Suprapubic skin (tissue), 4 donors: ENCODE measurements at regions not wholly inside any gene's neighbourhood (a gene's known extent, or its start where the extent isn't known, plus 50 kb on each side); places are given as distances from the start of the nearest gene placed in this dataset.

ENCODE experiments used
- DNase-seq, 2 donors: peaks; one replicate each; pipeline ENCODE4 v3.0.0-alpha.2; 2019; ENCODE audit warnings: low spot score in 2 of 2
- H3K27ac ChIP-seq: fragments of 200-600 bp; sonication (generic); one replicate; pipeline ENCODE4 v1.5.1; 2019
- H3K27me3 ChIP-seq: fragments of 200-600 bp; sonication (generic); one replicate; pipeline ENCODE4 v1.5.1; 2019
- H3K36me3 ChIP-seq: fragments of 200-600 bp; sonication (generic); one replicate; pipeline ENCODE4 v1.5.1; 2019
- H3K4me1 ChIP-seq: fragments of 200-600 bp; sonication (generic); one replicate; pipeline ENCODE4 v1.5.1; 2019
- H3K4me3 ChIP-seq: fragments of 200-600 bp; sonication (generic); one replicate; pipeline ENCODE4 v1.5.1; 2019; ENCODE audit warnings: mild to moderate bottlenecking
- H3K9me3 ChIP-seq: fragments of 200-600 bp; sonication (generic); one replicate; pipeline ENCODE4 v1.5.1; 2019
- CTCF ChIP-seq, 2 donors: fragments of 200-600 bp in 1 of 2; fragments of 450-650 bp in 1 of 2; sonication (generic) in 1 of 2; IDR thresholded peaks; one replicate each; pipeline ENCODE4 v1.5.1; 2016 to 2019; ENCODE audit warnings: antibody characterized with exemption in 2 of 2, mild to moderate bottlenecking in 1 of 2, moderate library complexity in 1 of 2
- EP300 ChIP-seq: sonication (generic); formaldehyde crosslinking; IDR thresholded peaks from one replicate; pipeline ENCODE4 v1.6.1; 2017; ENCODE audit warnings: antibody characterized with exemption
- POLR2A ChIP-seq, 2 donors: fragments of 450-650 bp; IDR thresholded peaks; one replicate each; pipeline ENCODE4 v1.6.1; 2017; ENCODE audit warnings: antibody characterized with exemption in 2 of 2, mild to moderate bottlenecking in 2 of 2, moderate library complexity in 2 of 2
- POLR2AphosphoS5 ChIP-seq, 3 donors: sonication (generic); formaldehyde crosslinking; IDR thresholded peaks; one replicate each; pipeline ENCODE4 v1.6.1; 2017; ENCODE audit warnings: antibody characterized with exemption in 3 of 3
- WGBS: methylation state at CpG from one replicate; pipeline ENCODE4 v1.1.5; 2018; 5-methylcytosine and 5-hydroxymethylcytosine counted together

- DNase-seq = no peak
- no peaks in the 10 kb centered on the region for H3K27me3 ChIP-seq
- no peak overlapping the region for H3K4me3 ChIP-seq
- no peaks in the 10 kb centered on the region for H3K9me3 ChIP-seq
- 54% methylated on average over 5 of the region's 5 CpGs for WGBS
- no peaks in the 10 kb centered on the region for H3K36me3 ChIP-seq
- TF ChIP-seq CTCF (IDR thresholded peaks at IDR 0.05) (no peak), POLR2A (IDR thresholded peaks at IDR 0.05) (no peak), POLR2AphosphoS5 (IDR thresholded peaks at IDR 0.05) (no peak)
- peaks cover 7% of the 10 kb centered on the region for H3K4me1 ChIP-seq
- no peak overlapping the region for H3K27ac ChIP-seq
These were observed 54.3 kb upstream of the RGPD4 start for GRCh38 chr2:107772353-107772752.

DNA sequence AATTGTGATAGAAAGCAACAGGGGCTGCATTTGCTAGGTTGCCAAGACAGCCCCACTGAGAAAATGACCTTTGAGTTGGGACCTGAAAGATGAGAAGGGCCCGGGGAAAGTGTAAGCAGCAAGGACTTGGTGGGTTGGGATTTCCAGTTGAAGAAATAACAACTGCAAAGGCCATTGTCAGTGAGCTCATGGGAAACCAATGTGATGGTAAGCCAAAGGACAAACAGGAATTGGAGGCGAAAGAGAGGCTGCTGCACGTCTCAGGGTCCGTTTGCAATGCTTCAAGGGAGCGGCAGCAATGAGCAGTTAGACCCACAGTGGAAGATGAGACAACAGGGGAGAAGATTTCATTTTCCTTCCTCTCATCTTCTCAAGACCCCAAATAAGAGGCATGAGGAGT, 51.5 kb upstream of the RGPD4 start:
- no peaks in the 10 kb centered on the region for H3K9me3 ChIP-seq
- TF ChIP-seq EP300 (no peak), POLR2AphosphoS5 (IDR thresholded peaks at IDR 0.05) (no peak), CTCF (IDR thresholded peaks at IDR 0.05) (no peak), POLR2A (IDR thresholded peaks at IDR 0.05) (no peak)
- H3K36me3 ChIP-seq = no peaks in the 10 kb centered on the region
- H3K27ac ChIP-seq = no peak overlapping the region
- DNase-seq = no peak
- no peak overlapping the region for H3K4me3 ChIP-seq
- no peaks in the 10 kb centered on the region for H3K27me3 ChIP-seq
- 79% methylated on average over 5 of the region's 5 CpGs for WGBS
- H3K4me1 ChIP-seq = peaks cover 7% of the 10 kb centered on the region

GRCh38 chr2:107775791-107776190, 50.9 kb upstream of the RGPD4 start:
- Histone ChIP-seq H3K4me1 (peaks cover 7% of the 10 kb centered on the region), H3K4me3 (no peak overlapping the region), H3K36me3 (no peaks in the 10 kb centered on the region), H3K9me3 (no peaks in the 10 kb centered on the region), H3K27ac (no peak overlapping the region), H3K27me3 (no peaks in the 10 kb centered on the region)
- no peak for TF ChIP-seq CTCF (IDR thresholded peaks at IDR 0.05)
- TF ChIP-seq POLR2A (IDR thresholded peaks at IDR 0.05) = no peak
- TF ChIP-seq EP300 = no peak
- no peak for TF ChIP-seq POLR2AphosphoS5 (IDR thresholded peaks at IDR 0.05)
- WGBS = 28% methylated on average over 1 of the region's 1 CpG
- no peak for DNase-seq

DNA sequence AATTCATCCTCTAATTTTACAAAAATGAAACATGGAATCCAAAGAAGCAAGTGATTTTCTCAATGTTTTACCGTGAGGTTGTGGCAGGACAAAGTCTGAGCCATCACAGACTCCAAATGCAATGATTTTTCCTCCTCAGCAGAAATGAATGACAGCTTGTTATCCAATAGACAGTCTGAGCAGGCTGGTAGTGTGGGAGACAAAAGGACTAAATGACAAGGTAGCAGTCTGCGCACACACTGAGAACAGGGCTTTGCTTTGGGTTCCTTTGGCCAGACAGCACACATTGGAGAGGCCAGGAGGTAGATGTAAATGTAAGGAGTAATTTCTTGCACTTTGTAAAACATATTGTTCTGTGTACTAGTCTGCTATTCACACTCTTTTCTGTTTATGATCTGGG, 50.3 kb upstream of the RGPD4 start:
- Histone ChIP-seq H3K4me1 (peaks cover 7% of the 10 kb centered on the region), H3K27ac (no peak overlapping the region), H3K27me3 (no peaks in the 10 kb centered on the region), H3K9me3 (no peaks in the 10 kb centered on the region), H3K4me3 (no peak overlapping the region), H3K36me3 (no peaks in the 10 kb centered on the region)
- no peak for DNase-seq
- no peak for TF ChIP-seq POLR2AphosphoS5 (IDR thresholded peaks at IDR 0.05)
- TF ChIP-seq CTCF (IDR thresholded peaks at IDR 0.05) = no peak
- no peak for TF ChIP-seq EP300
- TF ChIP-seq POLR2A (IDR thresholded peaks at IDR 0.05) = no peak
- WGBS = 83% methylated on average over 2 of the region's 2 CpGs
